GM18505 (cell line): ENCODE measurements at regions not wholly inside any gene's neighbourhood (a gene's known extent, or its start where the extent isn't known, plus 50 kb on each side); places are given as distances from the start of the nearest gene placed in this dataset.
A peak's percentile ranks its signal among the peaks of the same experiment; 100 is the strongest.

Source experiments
- ATAC-seq: cut with Tn5 transposase; IDR thresholded peaks from one replicate; pipeline ENCODE4 v1.9.1; 2021; ENCODE audit not compliant: unreplicated experiment
- POLR2A ChIP-seq: IDR thresholded peaks from 4 replicates; pipeline ENCODE4 v1.6.1; 2011; ENCODE audit warnings: borderline replicate concordance; ENCODE audit not compliant: insufficient read depth, insufficient read length; ENCODE audit errors: extremely low read depth

DNA sequence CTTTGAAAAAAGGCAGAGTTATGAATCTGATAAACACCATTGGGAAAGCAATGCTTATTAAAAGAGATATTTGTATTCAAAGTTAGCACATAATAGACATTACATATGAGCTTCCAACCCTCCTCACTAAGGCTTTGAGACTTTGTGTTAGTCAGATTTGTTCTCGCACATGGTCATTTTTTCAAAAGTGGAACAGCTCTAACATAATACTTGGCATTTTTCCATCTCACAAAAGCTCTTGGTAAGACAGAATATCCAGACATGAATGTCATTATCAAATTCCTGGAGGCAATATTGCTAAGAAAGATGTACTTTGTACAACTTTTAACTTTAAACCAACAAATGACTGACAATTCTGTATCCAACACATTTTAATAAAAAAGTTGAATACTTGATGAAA, 292.4 kb upstream of the SMIM30 start:
- TF ChIP-seq POLR2A, result no peak
- ATAC-seq, result no peak

DNA sequence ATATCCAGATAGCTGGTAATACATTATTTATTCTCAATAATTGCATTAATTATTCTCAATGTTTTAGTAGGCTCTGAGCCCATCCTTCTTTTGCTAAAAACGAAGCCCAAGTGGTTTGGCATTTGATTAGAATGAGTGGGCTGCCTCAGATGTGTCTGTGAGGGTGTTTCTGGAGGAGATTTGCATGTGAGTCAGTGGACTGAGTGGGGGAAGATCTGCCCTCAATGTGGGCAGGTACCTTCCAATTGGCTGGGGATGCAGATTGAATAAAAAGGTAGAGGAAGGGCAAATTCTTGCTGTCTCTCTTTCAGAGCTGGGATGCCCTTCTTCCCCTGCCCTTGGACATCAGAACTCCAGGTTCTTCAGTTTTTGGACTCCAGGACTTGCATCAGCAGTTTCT, 290.6 kb upstream of the SMIM30 start:
- no peak for ATAC-seq
- no peak for TF ChIP-seq POLR2A

DNA sequence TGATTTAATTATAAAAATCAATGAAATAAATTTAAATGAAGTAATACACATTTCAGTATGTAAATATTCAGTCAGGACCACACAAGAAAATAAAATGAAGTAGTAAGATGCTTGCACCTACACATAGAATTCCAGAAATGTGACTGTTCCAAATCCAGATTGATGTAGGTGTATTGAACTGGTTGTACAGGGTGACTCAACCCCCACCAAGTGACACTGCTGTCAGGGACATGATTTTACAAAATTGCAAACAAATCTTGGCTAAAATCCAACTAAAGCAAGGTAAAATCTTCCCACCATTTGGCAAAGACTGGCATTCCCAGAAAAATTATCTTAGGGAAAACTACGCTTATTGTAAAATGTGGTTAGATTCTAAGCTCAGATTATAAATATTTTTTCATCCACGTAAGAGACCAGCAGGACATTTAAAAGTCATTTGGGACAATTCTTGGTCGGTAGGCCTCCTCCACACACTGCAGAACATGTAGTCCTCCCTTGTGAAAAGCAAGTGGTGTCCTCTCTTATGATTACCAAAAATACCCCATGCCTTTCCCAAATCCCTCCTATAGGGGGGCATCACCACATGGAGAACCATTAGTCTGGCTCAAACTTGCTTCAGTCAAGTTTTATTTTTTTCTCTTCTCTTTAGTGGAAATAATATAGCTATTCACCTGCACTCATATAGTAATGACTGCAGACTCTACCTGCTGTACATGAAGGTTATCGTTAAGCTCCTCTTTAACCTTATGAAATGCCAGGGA, 287.1 kb upstream of the SMIM30 start:
- ATAC-seq, result no peak
- TF ChIP-seq POLR2A, result no peak

DNA sequence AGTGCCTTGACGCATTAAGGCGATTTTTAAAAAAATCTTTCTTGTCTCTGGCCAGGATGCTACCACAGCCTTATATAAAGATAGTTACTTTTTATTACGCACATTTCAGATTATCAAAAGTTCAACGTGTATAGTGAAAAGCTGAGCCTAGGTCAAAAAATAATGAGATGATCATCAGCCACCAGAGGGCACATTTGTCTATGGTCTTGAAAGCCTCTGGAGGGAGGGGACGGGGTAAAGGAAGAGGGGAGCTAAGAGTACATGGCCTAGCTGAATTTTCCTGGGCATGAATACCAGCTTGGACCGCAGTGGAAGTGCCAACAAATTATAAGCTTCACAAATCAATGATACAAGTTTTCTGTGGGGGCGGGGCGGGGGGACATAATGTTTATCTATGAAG, 285.9 kb upstream of the SMIM30 start:
- no peak for TF ChIP-seq POLR2A
- ATAC-seq, result peak; percentile 64

DNA sequence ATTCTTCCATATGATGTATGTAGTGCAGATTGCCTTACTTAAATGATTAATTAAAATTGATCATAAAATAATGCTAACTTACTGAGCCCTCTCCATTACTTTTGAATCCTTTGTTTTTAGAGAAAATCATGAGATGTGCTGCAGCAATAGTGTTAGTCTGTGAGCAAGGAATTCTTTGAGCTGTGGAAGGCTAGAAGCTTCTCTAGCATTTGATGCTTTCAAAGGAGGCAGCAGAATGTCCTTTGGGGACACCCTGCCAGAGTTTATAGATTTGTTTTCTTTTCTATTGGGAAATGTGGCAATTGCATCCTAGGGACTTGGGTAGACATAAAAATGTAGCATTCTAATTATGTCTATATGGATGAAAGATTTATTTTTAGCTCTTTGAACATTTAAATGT, 284.1 kb upstream of the SMIM30 start:
- no peak for ATAC-seq
- no peak for TF ChIP-seq POLR2A

DNA sequence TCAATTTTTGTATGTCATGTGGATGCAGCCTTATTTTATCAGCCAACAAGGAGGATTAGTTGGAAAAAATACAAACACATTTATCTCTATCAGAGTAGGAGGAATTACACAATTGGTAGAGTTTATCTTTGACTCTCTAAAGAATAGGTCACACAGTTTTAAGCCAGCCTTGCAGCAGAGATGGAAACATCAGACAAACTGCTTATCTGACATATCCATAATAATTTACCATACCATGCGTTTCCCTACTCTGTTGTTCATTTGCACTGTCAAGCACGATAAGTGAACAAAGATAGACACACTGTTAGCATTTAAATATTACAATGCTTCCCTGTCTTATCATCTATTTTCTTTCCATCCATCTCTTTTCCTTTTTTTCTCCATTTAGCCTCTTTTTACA, 283.7 kb upstream of the SMIM30 start:
- TF ChIP-seq POLR2A, result no peak
- no peak for ATAC-seq

DNA sequence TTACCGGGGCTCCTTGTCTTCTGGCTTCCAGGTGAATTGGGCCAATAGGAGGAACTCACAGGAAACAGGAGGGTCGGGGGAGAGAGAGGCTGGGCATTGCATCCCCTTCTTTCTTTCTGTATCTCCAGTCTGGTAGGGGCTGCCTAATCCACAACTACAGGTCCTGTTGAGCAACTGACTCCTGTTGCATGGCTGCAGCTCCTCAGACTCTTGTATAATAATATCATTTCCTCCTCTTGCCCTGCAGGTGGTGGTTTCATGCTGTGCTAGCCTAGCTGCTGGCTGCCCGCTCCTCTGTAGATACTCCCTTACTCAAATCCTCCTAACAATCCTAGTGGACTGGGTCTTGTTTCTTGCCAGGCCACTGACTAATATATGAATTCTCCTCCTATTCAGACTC, 276.5 kb upstream of the SMIM30 start:
- TF ChIP-seq POLR2A, result no peak
- ATAC-seq, result no peak

DNA sequence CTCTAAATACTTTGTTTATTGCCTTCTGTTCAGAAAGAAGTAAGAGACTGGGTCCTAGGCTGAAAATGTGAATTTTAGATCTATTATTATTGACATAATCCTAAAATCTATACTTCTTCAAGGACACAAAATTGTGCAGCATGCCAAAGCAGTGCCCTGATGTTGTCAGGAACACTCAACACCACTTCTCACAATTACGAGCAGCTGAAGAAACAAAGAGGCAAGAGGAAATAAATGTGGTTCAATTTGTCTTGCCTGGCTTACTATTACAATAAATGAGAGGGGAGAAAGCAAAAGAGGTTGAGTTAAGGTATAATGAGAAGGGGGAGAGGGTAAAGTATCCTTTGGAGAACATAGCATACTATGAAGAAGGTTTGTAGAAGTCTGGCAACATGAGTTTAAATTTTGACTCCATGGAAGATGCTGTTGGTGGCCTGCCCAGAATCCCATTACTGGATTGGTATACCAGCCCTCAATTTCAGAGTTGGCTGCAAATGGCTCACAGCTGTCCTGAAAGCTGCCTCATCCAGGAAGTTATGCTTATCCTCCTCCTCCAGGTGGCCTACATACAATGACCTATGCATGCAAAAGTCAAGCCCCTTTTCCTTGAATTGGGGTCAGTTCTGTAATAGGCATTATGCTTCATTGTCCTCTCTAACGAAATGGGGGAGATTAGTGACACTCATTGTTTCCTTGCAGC, 274.6 kb upstream of the SMIM30 start:
- ATAC-seq, result no peak
- TF ChIP-seq POLR2A, result no peak

DNA sequence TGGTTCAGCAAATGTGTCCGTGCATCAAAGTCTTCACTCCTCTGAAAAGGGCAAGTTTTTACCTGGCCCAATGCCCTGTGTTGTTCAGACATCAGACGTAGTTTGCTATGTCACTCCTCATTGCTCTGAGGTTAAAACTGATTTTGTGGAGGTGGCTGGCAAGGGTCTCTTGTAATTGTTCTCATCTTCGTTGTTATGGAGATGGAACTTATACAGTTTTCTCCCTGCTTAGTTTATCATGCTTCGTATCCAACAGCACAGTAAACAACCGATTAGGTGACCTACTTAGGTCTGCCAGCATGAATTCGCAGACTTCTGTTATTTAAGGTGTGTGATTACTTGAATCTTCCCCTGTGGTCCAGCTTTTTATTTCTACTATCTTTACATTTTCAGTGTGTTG, 274.1 kb upstream of the SMIM30 start:
- no peak for ATAC-seq
- no peak for TF ChIP-seq POLR2A

DNA sequence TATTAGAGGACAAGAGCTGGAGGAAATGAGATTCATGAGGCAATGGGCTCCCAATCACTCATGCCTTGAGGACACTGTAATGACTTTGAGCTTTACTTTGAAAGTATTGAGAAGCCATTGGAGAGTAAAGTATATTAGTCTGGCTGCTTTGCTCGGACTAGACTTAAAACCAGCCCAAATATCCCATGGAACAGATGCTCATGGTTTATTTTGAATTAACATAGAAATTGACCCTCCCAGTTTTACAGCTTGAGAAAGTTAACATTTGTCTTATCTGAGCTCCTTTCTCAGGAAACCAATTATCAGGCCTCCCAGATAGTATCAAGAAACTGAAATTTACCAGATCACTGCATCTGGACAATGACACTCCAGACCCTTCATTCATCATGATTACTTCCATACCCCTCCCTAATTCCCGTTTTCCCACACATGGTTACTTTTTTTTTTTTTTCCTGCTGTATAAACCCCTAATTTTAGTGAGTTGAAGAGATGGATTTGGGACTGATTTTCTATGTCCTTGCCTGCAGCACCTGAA, 270.8 kb upstream of the SMIM30 start:
- TF ChIP-seq POLR2A, result no peak
- ATAC-seq, result no peak

DNA sequence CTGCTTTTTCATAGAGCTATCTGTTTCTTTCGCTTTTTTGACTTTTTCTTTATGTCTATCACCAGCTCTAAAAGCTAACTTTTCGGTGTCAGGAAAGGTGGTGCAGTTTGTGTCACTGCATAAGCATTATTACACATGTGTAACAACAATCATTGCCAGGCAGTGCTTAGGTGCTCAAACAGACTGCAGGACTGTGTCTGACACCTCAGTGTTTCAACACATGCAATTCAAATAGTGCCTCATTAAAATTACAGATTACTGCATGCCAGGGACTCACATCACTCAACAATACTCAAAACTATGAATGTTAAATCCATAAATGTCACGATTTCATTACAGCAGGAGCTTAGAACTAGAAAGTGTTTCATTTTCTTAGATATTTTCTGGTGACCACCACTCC, 265.3 kb upstream of the SMIM30 start:
- ATAC-seq, result no peak
- no peak for TF ChIP-seq POLR2A

DNA sequence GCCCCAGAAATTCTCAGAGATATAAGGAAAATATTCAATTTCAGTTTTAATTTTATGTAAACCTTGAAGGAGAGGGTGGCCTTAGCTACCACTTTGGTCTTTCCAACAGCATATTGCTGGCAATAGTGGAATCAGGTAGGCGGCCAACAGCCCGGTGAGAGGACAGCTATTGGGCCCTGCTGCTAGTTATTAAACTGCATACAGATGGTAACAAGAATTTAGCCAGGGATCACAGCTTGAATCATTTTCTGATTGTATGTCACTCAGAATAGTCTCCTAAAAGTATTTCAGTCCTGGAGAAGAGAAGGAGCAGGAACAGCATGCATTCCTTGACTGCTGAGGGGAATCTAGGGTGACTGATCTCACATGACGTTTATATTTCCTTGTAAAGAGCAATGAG, 261.4 kb upstream of the SMIM30 start:
- no peak for TF ChIP-seq POLR2A
- no peak for ATAC-seq

DNA sequence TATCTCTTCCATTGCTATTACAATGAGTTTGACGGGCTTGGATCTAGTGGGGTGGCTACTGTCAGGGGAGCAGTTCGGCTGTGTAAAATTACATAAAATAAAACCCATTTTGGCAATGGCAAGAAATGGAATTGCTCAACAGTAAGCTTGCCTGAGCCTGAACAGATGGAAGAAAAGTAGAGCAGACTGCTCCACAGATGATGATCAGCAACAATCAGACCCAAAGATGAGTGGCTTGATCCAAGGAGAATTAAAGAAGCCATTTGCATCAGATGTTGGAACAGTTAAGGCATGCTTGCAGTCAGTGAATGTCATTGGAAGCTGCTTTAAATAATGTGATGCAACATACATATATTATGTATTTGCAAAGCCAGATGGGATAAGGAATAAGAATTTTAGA, 256.6 kb upstream of the SMIM30 start:
- ATAC-seq, result no peak
- TF ChIP-seq POLR2A, result no peak

DNA sequence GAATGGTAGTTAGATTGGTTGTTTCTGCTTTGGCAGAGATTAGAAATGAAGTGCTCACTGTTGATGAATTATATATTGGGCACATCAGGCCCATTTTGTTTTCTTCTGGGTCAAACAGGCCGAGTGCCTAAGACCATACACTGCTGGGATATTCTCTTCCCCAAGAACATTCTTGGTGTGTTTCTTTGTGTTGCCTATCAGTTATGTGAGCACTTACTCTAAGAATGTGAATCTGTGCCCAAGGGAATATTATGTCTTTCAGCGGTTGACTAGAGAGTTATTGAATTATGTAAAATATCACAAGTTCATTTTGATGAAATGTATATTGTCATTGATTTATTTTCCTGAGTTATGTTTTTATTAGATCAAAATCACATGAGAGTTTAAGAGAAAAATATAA, 255.5 kb upstream of the SMIM30 start:
- no peak for ATAC-seq
- no peak for TF ChIP-seq POLR2A
